ENCODE measurements at regions not wholly inside any gene's neighbourhood (a gene's known extent, or its start where the extent isn't known, plus 50 kb on each side); places are given as distances from the start of the nearest gene placed in this dataset.
"Not testable (repeated sequence)": the region's sequence is repeated elsewhere in the genome, so short reads cannot be mapped to it uniquely, and the experiment has no call there.

- peaks cover 5% of the 10 kb centered on the region for H3K9me3 Mint-ChIP-seq
- CTCF ChIA-PET: no interaction called here
- no peaks in the 10 kb centered on the region for H3K27me3 Mint-ChIP-seq
- H3K4me3 Mint-ChIP-seq: no peak overlapping the region
- H3K4me1 Mint-ChIP-seq: no peaks in the 10 kb centered on the region
- no peak for DNase-seq
- no peaks in the 10 kb centered on the region for H3K36me3 Mint-ChIP-seq
- no peak overlapping the region for H3K27ac Mint-ChIP-seq
These were observed 566.4 kb downstream of the DNAH5 start for GRCh38 chr5:13378091-13378490.

- no peak overlapping the region for H3K27ac Mint-ChIP-seq
- H3K27me3 Mint-ChIP-seq: no peaks in the 10 kb centered on the region
- H3K36me3 Mint-ChIP-seq: no peaks in the 10 kb centered on the region
- no peak overlapping the region for H3K4me3 Mint-ChIP-seq
- no peaks in the 10 kb centered on the region for H3K4me1 Mint-ChIP-seq
- CTCF ChIA-PET: no interaction called here
- H3K9me3 Mint-ChIP-seq: peaks cover 3% of the 10 kb centered on the region
- no peak for DNase-seq
These were observed 585.1 kb downstream of the DNAH5 start for GRCh38 chr5:13359344-13359743.

GRCh38 chr5:13358342-13358741, 586.1 kb downstream of the DNAH5 start:
- DNase-seq: no peak
- CTCF ChIA-PET: no interaction called here
- H3K4me1 Mint-ChIP-seq: no peaks in the 10 kb centered on the region
- no peak overlapping the region for H3K27ac Mint-ChIP-seq
- no peak overlapping the region for H3K4me3 Mint-ChIP-seq
- H3K27me3 Mint-ChIP-seq: no peaks in the 10 kb centered on the region
- H3K9me3 Mint-ChIP-seq: peaks cover 5% of the 10 kb centered on the region
- no peaks in the 10 kb centered on the region for H3K36me3 Mint-ChIP-seq

- CTCF ChIA-PET: no interaction called here
- DNase-seq: no peak
- Mint-ChIP-seq H3K27ac (no peak overlapping the region), H3K9me3 (peaks cover 5% of the 10 kb centered on the region), H3K4me1 (no peaks in the 10 kb centered on the region), H3K4me3 (no peak overlapping the region), H3K36me3 (no peaks in the 10 kb centered on the region), H3K27me3 (no peaks in the 10 kb centered on the region)
These were observed 586.6 kb downstream of the DNAH5 start for GRCh38 chr5:13357929-13358328.

- H3K9me3 Mint-ChIP-seq: peaks cover 5% of the 10 kb centered on the region
- CTCF ChIA-PET: no interaction called here
- H3K4me1 Mint-ChIP-seq: no peaks in the 10 kb centered on the region
- no peaks in the 10 kb centered on the region for H3K36me3 Mint-ChIP-seq
- H3K4me3 Mint-ChIP-seq: no peak overlapping the region
- DNase-seq: no peak
- H3K27me3 Mint-ChIP-seq: no peaks in the 10 kb centered on the region
- H3K27ac Mint-ChIP-seq: no peak overlapping the region
These were observed 588.3 kb downstream of the DNAH5 start for GRCh38 chr5:13356226-13356625.

GRCh38 chr5:13354611-13355010, 589.9 kb downstream of the DNAH5 start:
- H3K4me1 Mint-ChIP-seq: no peaks in the 10 kb centered on the region
- no peaks in the 10 kb centered on the region for H3K27me3 Mint-ChIP-seq
- CTCF ChIA-PET: no interaction called here
- no peaks in the 10 kb centered on the region for H3K36me3 Mint-ChIP-seq
- peaks cover 2% of the 10 kb centered on the region for H3K9me3 Mint-ChIP-seq
- DNase-seq: no peak
- no peak overlapping the region for H3K27ac Mint-ChIP-seq
- no peak overlapping the region for H3K4me3 Mint-ChIP-seq

GRCh38 chr5:13350767-13351166, 593.7 kb downstream of the DNAH5 start:
- DNase-seq: no peak
- no peak overlapping the region for H3K4me3 Mint-ChIP-seq
- CTCF ChIA-PET: no interaction called here
- H3K27me3 Mint-ChIP-seq: no peaks in the 10 kb centered on the region
- peaks cover 6% of the 10 kb centered on the region for H3K9me3 Mint-ChIP-seq
- no peaks in the 10 kb centered on the region for H3K4me1 Mint-ChIP-seq
- H3K36me3 Mint-ChIP-seq: no peaks in the 10 kb centered on the region
- H3K27ac Mint-ChIP-seq: no peak overlapping the region

GRCh38 chr5:13348568-13348967, 595.9 kb downstream of the DNAH5 start:
- no peak for DNase-seq
- Mint-ChIP-seq H3K9me3 (peaks cover 14% of the 10 kb centered on the region), H3K27ac (no peak overlapping the region), H3K4me3 (no peak overlapping the region), H3K27me3 (no peaks in the 10 kb centered on the region), H3K4me1 (no peaks in the 10 kb centered on the region), H3K36me3 (no peaks in the 10 kb centered on the region)
- CTCF ChIA-PET: no interaction called here

- CTCF ChIA-PET: no interaction called here
- no peaks in the 10 kb centered on the region for H3K36me3 Mint-ChIP-seq
- DNase-seq: no peak
- no peaks in the 10 kb centered on the region for H3K4me1 Mint-ChIP-seq
- H3K27ac Mint-ChIP-seq: no peak overlapping the region
- no peak overlapping the region for H3K4me3 Mint-ChIP-seq
- no peaks in the 10 kb centered on the region for H3K27me3 Mint-ChIP-seq
- peaks cover 21% of the 10 kb centered on the region for H3K9me3 Mint-ChIP-seq
These were observed 598.1 kb downstream of the DNAH5 start for GRCh38 chr5:13346401-13346800.

GRCh38 chr5:13339093-13339492, 605.4 kb downstream of the DNAH5 start:
- peaks cover 24% of the 10 kb centered on the region for H3K9me3 Mint-ChIP-seq
- H3K4me1 Mint-ChIP-seq: no peaks in the 10 kb centered on the region
- H3K27ac Mint-ChIP-seq: no peak overlapping the region
- no peak for DNase-seq
- H3K4me3 Mint-ChIP-seq: no peak overlapping the region
- H3K27me3 Mint-ChIP-seq: no peaks in the 10 kb centered on the region
- no peaks in the 10 kb centered on the region for H3K36me3 Mint-ChIP-seq
- CTCF ChIA-PET: no interaction called here

- CTCF ChIA-PET, H3K4me3 Mint-ChIP-seq, H3K9me3 Mint-ChIP-seq, H3K27me3 Mint-ChIP-seq, H3K4me1 Mint-ChIP-seq, H3K36me3 Mint-ChIP-seq, H3K27ac Mint-ChIP-seq, DNase-seq: not testable (repeated sequence)
These were observed 609.5 kb downstream of the DNAH5 start for GRCh38 chr5:13335026-13335425.

GRCh38 chr5:13331585-13331984, 612.9 kb downstream of the DNAH5 start:
- H3K9me3 Mint-ChIP-seq: peaks cover 4% of the 10 kb centered on the region
- no peak overlapping the region for H3K4me3 Mint-ChIP-seq
- CTCF ChIA-PET: no interaction called here
- no peaks in the 10 kb centered on the region for H3K36me3 Mint-ChIP-seq
- no peaks in the 10 kb centered on the region for H3K27me3 Mint-ChIP-seq
- no peak overlapping the region for H3K27ac Mint-ChIP-seq
- H3K4me1 Mint-ChIP-seq: no peaks in the 10 kb centered on the region
- no peak for DNase-seq

- Mint-ChIP-seq H3K9me3 (peaks cover 1% of the 10 kb centered on the region), H3K27me3 (no peaks in the 10 kb centered on the region), H3K4me1 (no peaks in the 10 kb centered on the region), H3K36me3 (no peaks in the 10 kb centered on the region), H3K27ac (no peak overlapping the region), H3K4me3 (no peak overlapping the region)
- no peak for DNase-seq
- CTCF ChIA-PET: no interaction called here
These were observed 616.2 kb downstream of the DNAH5 start for GRCh38 chr5:13328316-13328715.

- CTCF ChIA-PET: no interaction called here
- Mint-ChIP-seq H3K9me3 (peaks cover 1% of the 10 kb centered on the region), H3K36me3 (no peaks in the 10 kb centered on the region), H3K4me3 (no peak overlapping the region), H3K27ac (no peak overlapping the region), H3K27me3 (no peaks in the 10 kb centered on the region), H3K4me1 (no peaks in the 10 kb centered on the region)
- no peak for DNase-seq
These were observed 618.7 kb downstream of the DNAH5 start for GRCh38 chr5:13325765-13326164.

GRCh38 chr5:13322769-13323168, 621.7 kb downstream of the DNAH5 start:
- H3K27ac Mint-ChIP-seq: no peak overlapping the region
- no peaks in the 10 kb centered on the region for H3K4me1 Mint-ChIP-seq
- H3K9me3 Mint-ChIP-seq: no peaks in the 10 kb centered on the region
- H3K27me3 Mint-ChIP-seq: no peaks in the 10 kb centered on the region
- no peak for DNase-seq
- H3K36me3 Mint-ChIP-seq: no peaks in the 10 kb centered on the region
- H3K4me3 Mint-ChIP-seq: no peak overlapping the region
- CTCF ChIA-PET: no interaction called here

- CTCF ChIA-PET: no interaction called here
- Mint-ChIP-seq H3K4me3 (no peak overlapping the region), H3K9me3 (peaks cover 5% of the 10 kb centered on the region), H3K27me3 (no peaks in the 10 kb centered on the region), H3K27ac (no peak overlapping the region), H3K36me3 (no peaks in the 10 kb centered on the region), H3K4me1 (no peaks in the 10 kb centered on the region)
- no peak for DNase-seq
These were observed 626.8 kb downstream of the DNAH5 start for GRCh38 chr5:13317654-13318053.
